ENCODE measurements at regions not wholly inside any gene's neighbourhood (a gene's known extent, or its start where the extent isn't known, plus 50 kb on each side); places are given as distances from the start of the nearest gene placed in this dataset.

DNA sequence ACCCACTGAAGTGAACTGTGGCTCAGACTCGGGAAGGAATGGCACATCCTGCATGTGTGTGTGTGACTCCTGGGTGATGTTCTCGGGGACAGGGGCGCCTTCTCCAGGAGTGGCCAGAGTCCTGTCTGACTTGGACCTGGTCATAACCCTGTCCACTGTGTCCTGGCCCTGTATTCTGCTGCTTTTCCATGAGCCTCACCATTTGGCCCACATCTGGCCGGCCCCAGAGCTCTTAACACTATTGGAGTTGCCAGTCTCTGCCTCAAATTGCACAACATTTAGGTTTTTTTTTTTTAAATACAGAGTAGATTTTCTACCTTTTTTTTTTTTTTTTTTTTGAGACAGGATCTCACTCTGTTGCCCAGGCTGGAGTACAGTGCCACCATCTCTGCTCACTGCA lies 278.3 kb upstream of the TUT7 start:
- TF ChIP-seq POLR2A (IDR thresholded peaks at IDR 0.05; ENCODE audit: low read length) (no peak), GATA1 (IDR thresholded peaks at IDR 0.05; ENCODE audit: low read depth, low read length) (no peak)

Measured in erythroblast (primary cell).